Gastrocnemius medialis (tissue), 4 donors: ENCODE measurements at regions not wholly inside any gene's neighbourhood (a gene's known extent, or its start where the extent isn't known, plus 50 kb on each side); places are given as distances from the start of the nearest gene placed in this dataset.

ENCODE experiments used
- CTCF ChIP-seq, 5 experiments: fragments of 450-650 bp in 3 of 5; fragments of 200-600 bp in 2 of 5; sonication (generic) in 2 of 5; IDR thresholded peaks in 4 of 5; conservative IDR thresholded peaks in 1 of 5; 1 replicate in 4 of 5; 2 replicates in 1 of 5; pipeline ENCODE4 v1.5.1; 2016 to 2019; ENCODE audit warnings: antibody characterized with exemption in 5 of 5, mild to moderate bottlenecking in 3 of 5, moderate library complexity in 3 of 5
- POLR2A ChIP-seq, 2 donors: fragments of 450-650 bp; IDR thresholded peaks; one replicate each; pipeline ENCODE4 v1.6.1; 2017; ENCODE audit warnings: antibody characterized with exemption in 2 of 2, mild to moderate bottlenecking in 2 of 2, moderate library complexity in 2 of 2

- TF ChIP-seq CTCF (IDR thresholded peaks at IDR 0.05 in 4 of 5, conservative IDR thresholded peaks at IDR 0.05 in 1 of 5) (no peak), POLR2A (IDR thresholded peaks at IDR 0.05) (no peak)
Observed at GRCh38 chr2:239684996-239685395, 284.2 kb upstream of the HDAC4 start.
